Germinal center (tissue), 1 donor: ENCODE measurements at regions not wholly inside any gene's neighbourhood (a gene's known extent, or its start where the extent isn't known, plus 50 kb on each side); places are given as distances from the start of the nearest gene placed in this dataset.
A peak's percentile ranks its signal among the peaks of the same experiment; 100 is the strongest.

Experiments
- DNase-seq: peaks from one replicate; pipeline ENCODE4 v3.0.0; 2012; ENCODE audit warnings: mixed read lengths, low spot score

GRCh38 chr5:89401012-89401411 is 518.0 kb upstream of the MEF2C start:
- no peak for DNase-seq

- DNase-seq = no peak
These were observed 516.6 kb upstream of the MEF2C start for GRCh38 chr5:89399548-89399947.

- peak; percentile 27 for DNase-seq
These were observed 514.1 kb upstream of the MEF2C start for GRCh38 chr5:89397096-89397495.

- DNase-seq = peak; percentile 4
These were observed 513.4 kb upstream of the MEF2C start for GRCh38 chr5:89396278-89396954.

GRCh38 chr5:89395111-89395510 is 512.1 kb upstream of the MEF2C start:
- DNase-seq = no peak

GRCh38 chr5:89388872-89389271 is 505.9 kb upstream of the MEF2C start:
- DNase-seq = no peak

GRCh38 chr5:89384391-89384790 is 501.4 kb upstream of the MEF2C start:
- no peak for DNase-seq

GRCh38 chr5:89380635-89381034 is 497.7 kb upstream of the MEF2C start:
- DNase-seq = no peak

- DNase-seq = no peak
These were observed 494.9 kb upstream of the MEF2C start for GRCh38 chr5:89377767-89378455.

GRCh38 chr5:89374818-89375521 is 492.0 kb upstream of the MEF2C start:
- no peak for DNase-seq

- DNase-seq = no peak
These were observed 491.3 kb upstream of the MEF2C start for GRCh38 chr5:89374144-89374784.

GRCh38 chr5:89372176-89372575 is 489.2 kb upstream of the MEF2C start:
- DNase-seq = no peak

- no peak for DNase-seq
These were observed 488.7 kb upstream of the MEF2C start for GRCh38 chr5:89371646-89372045.

GRCh38 chr5:89359046-89359445 is 476.1 kb upstream of the MEF2C start:
- no peak for DNase-seq

- DNase-seq = no peak
These were observed 471.0 kb upstream of the MEF2C start for GRCh38 chr5:89353837-89354551.

- DNase-seq = no peak
These were observed 469.0 kb upstream of the MEF2C start for GRCh38 chr5:89351975-89352374.

GRCh38 chr5:89351222-89351621 is 468.2 kb upstream of the MEF2C start:
- no peak for DNase-seq

- DNase-seq = no peak
These were observed 467.7 kb upstream of the MEF2C start for GRCh38 chr5:89350684-89351083.

GRCh38 chr5:89349246-89349980 is 466.4 kb upstream of the MEF2C start:
- DNase-seq = no peak

- no peak for DNase-seq
These were observed 463.6 kb upstream of the MEF2C start for GRCh38 chr5:89346573-89346972.

GRCh38 chr5:89343666-89344065 is 460.7 kb upstream of the MEF2C start:
- DNase-seq = peak; percentile 44
